ENCODE measurements at regions not wholly inside any gene's neighbourhood (a gene's known extent, or its start where the extent isn't known, plus 50 kb on each side); places are given as distances from the start of the nearest gene placed in this dataset.
A peak's percentile ranks its signal among the peaks of the same experiment; 100 is the strongest.
"Not testable (repeated sequence)": the region's sequence is repeated elsewhere in the genome, so short reads cannot be mapped to it uniquely, and the experiment has no call there.

DNA sequence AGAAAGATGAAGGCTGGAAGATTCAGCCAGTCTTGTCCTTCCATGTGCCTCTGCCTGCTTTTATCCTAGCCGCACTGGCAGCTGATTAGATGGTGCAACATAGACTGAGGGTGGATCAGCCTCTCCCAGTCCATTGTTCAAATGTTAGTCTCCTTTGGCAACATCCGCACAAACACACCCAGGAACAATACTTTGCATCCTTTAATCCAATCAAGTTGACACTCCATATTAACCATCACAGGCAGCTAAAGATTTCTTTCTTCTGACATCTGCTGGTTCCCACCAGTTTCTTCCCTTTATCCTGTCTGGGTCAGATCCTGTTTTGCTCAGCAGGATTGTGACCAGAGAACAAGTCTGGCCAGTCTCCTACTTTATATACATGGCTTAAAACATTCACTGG lies 276.5 kb upstream of the TYRP1 start:
- TF ChIP-seq, protein P1, sequence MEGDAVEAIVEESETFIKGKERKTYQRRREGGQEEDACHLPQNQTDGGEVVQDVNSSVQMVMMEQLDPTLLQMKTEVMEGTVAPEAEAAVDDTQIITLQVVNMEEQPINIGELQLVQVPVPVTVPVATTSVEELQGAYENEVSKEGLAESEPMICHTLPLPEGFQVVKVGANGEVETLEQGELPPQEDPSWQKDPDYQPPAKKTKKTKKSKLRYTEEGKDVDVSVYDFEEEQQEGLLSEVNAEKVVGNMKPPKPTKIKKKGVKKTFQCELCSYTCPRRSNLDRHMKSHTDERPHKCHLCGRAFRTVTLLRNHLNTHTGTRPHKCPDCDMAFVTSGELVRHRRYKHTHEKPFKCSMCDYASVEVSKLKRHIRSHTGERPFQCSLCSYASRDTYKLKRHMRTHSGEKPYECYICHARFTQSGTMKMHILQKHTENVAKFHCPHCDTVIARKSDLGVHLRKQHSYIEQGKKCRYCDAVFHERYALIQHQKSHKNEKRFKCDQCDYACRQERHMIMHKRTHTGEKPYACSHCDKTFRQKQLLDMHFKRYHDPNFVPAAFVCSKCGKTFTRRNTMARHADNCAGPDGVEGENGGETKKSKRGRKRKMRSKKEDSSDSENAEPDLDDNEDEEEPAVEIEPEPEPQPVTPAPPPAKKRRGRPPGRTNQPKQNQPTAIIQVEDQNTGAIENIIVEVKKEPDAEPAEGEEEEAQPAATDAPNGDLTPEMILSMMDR (conservative IDR thresholded peaks at IDR 0.05; ENCODE audit: low read depth, low read length): no peak
- no peak for DNase-seq (ENCODE audit: low read depth)
- no peak overlapping the region for H3K4me3 ChIP-seq (ENCODE audit: low read depth, low read length)

DNA sequence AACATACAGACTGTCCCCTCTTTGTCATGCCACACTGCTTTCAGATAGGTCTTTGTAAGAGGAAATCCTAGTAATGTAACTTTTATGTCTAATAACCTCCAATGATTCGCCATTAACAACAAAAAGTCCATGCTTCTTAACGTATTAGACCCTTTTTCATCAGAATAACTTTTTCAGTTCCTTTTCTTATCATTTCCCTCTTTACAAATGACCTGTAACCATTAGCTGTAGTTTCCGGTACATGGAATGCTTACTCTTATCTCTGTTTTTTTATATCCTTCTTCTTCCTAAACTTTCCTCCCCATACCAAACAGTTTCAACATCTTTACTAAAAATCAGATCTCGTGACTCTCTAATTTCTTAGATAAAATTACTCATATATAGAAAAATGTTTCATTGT lies 268.9 kb upstream of the TYRP1 start:
- no peak for DNase-seq (ENCODE audit: low read depth)
- H3K4me3 ChIP-seq (ENCODE audit: low read depth, low read length): no peak overlapping the region
- TF ChIP-seq, protein P1 (conservative IDR thresholded peaks at IDR 0.05; ENCODE audit: low read depth, low read length): no peak

- TF ChIP-seq, protein P1 (conservative IDR thresholded peaks at IDR 0.05; ENCODE audit: low read depth, low read length): peak; percentile 30
- no peak overlapping the region for H3K4me3 ChIP-seq (ENCODE audit: low read depth, low read length)
- DNase-seq (ENCODE audit: low read depth): peak; percentile 60
These were observed 267.0 kb upstream of the TYRP1 start for GRCh38 chr9:12425878-12426864.

DNA sequence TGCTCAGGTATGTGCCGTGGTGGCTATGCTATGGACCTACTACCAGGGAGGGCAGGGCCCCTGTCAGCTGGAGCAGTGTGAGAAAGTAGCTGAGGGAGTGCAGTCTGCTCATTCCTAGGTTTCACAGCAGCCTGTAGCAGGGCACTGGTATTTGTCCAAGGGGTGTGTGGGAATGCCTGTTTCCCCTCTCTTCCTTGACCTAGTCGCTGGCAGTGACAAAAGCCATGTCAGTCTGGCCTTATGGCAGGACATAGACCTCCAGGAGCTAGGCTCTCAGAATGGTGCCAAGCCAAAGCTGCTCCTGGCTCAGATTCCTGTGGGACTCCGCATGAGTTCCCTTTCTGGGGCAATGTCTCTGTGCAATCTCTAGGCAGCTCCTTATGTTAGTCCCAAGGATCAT lies 253.9 kb upstream of the TYRP1 start:
- TF ChIP-seq, protein P1 (conservative IDR thresholded peaks at IDR 0.05; ENCODE audit: low read depth, low read length): no peak
- no peak overlapping the region for H3K4me3 ChIP-seq (ENCODE audit: low read depth, low read length)
- DNase-seq (ENCODE audit: low read depth): no peak

DNA sequence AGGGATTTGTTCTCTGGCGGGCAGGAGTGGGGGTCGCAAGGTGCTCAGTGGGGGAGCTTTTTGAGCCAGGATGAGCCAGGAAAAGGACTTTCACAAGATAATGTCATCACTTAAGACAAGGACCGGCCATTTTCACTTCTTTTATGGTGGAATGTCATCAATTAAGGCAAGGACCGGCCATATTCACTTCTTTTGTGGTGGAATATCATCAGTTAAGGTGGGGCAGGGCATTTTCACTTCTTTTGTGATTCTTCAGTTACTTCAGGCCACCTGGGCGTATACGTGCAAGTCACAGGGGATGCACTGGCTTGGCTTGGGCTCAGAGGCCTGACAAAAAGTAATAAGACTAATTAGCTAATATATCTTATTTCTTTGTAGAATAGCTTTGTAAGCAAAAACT lies 252.1 kb upstream of the TYRP1 start:
- H3K4me3 ChIP-seq (ENCODE audit: low read depth, low read length); DNase-seq (ENCODE audit: low read depth): not testable (repeated sequence)

DNA sequence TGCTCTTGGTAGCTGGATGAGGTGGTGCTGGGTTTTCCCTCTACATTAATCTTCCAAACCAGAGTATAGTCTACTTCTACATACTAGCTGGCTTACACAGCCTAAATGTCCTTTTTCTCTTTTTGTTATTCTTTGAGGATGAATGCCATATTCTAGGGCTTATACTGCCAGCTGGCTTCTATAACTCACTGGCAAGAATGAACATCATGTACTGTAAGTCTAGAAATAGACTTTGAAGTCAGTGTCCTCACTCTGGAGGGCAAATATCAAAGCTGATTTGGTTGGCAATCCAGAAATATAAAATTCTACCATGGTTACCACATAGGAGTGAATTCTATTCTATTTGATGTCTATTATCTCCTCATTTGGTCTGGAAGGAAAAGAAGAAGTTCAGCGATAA lies 251.7 kb upstream of the TYRP1 start:
- TF ChIP-seq, protein P1 (conservative IDR thresholded peaks at IDR 0.05; ENCODE audit: low read depth, low read length): no peak
- DNase-seq (ENCODE audit: low read depth): no peak
- no peak overlapping the region for H3K4me3 ChIP-seq (ENCODE audit: low read depth, low read length)

GRCh38 chr9:12448246-12448645 lies 244.9 kb upstream of the TYRP1 start:
- H3K4me3 ChIP-seq (ENCODE audit: low read depth, low read length): no peak overlapping the region
- TF ChIP-seq, protein P1 (conservative IDR thresholded peaks at IDR 0.05; ENCODE audit: low read depth, low read length): no peak
- DNase-seq (ENCODE audit: low read depth): no peak
